Right lobe of liver (tissue), 6 donors: ENCODE measurements at regions not wholly inside any gene's neighbourhood (a gene's known extent, or its start where the extent isn't known, plus 50 kb on each side); places are given as distances from the start of the nearest gene placed in this dataset.
A peak's percentile ranks its signal among the peaks of the same experiment; 100 is the strongest.

ENCODE experiments used
- ATAC-seq, 4 donors: fragments of 200-7000 bp; cut with Tn5 transposase; one replicate each; pipeline ENCODE4 v1.9.1; 2020; ENCODE audit warnings: mild to moderate bottlenecking in 4 of 4, moderate library complexity in 4 of 4
- DNase-seq, 3 donors: peaks; one replicate each; pipeline ENCODE4 v3.0.0-alpha.2; 2020
- H3K27ac ChIP-seq, 3 donors: fragments of 200-600 bp; one replicate each; pipeline ENCODE4 v1.8.0; 2022
- H3K27me3 ChIP-seq, 2 donors: fragments of 200-600 bp; one replicate each; pipeline ENCODE4 v1.8.0; 2022
- H3K36me3 ChIP-seq, 4 donors: fragments of 200-600 bp; sonication (generic) in 1 of 4; one replicate each; pipeline versions ENCODE4 v1.5.1 to v1.8.0; 2017 to 2022; ENCODE audit warnings: control low read depth in 1 of 4
- H3K4me1 ChIP-seq, 4 donors: fragments of 200-600 bp; sonication (generic) in 1 of 4; one replicate each; pipeline versions ENCODE4 v1.5.1 to v1.8.0; 2017 to 2022; ENCODE audit warnings: control low read depth in 1 of 4
- H3K4me3 ChIP-seq, 3 donors: fragments of 200-600 bp; one replicate each; pipeline ENCODE4 v1.8.0; 2022
- H3K9me3 ChIP-seq, 4 donors: fragments of 200-600 bp; sonication (generic) in 1 of 4; one replicate each; pipeline versions ENCODE4 v1.5.1 to v1.8.0; 2017 to 2022; ENCODE audit warnings: control low read depth in 1 of 4
- POLR2A ChIP-seq: fragments of 450-650 bp; IDR thresholded peaks from one replicate; pipeline ENCODE4 v1.6.1; 2017; ENCODE audit warnings: antibody characterized with exemption, mild to moderate bottlenecking
- WGBS: methylation state at CpG from one replicate; pipeline ENCODE4 v1.1.6; 2018; ENCODE audit warnings: low coverage, low lambda C conversion rate; ENCODE audit not compliant: insufficient coverage; ENCODE audit errors: missing lambda C conversion rate; 5-methylcytosine and 5-hydroxymethylcytosine counted together
- intact Hi-C, 2 donors: fragments of 100-400 bp; cut with DNase I; formaldehyde crosslinking; loops; one replicate each; pipeline versions ENCODE4 v1.11.2 to v1.14.1; 2022
- TF ChIP-seq, protein P1 (sequence below), 4 donors: fragments of 200-600 bp in 3 of 4; fragments of 450-650 bp in 1 of 4; IDR thresholded peaks; one replicate each; pipeline versions ENCODE4 v1.5.1 to v1.8.0; 2016 to 2022; ENCODE audit warnings: antibody characterized with exemption in 4 of 4, mild to moderate bottlenecking in 2 of 4
- donor health status: DM: no; HTN: yes; CAD: no.
- donor health status: DM: no; HTN: no; CAD: no.
- donor health status: DM: no; HTN: no; CAD: no.
- donor health status: DM: no; HTN: yes; CAD: no.
- donor health status: DM: no; HTN: yes; CAD: no.

DNA sequence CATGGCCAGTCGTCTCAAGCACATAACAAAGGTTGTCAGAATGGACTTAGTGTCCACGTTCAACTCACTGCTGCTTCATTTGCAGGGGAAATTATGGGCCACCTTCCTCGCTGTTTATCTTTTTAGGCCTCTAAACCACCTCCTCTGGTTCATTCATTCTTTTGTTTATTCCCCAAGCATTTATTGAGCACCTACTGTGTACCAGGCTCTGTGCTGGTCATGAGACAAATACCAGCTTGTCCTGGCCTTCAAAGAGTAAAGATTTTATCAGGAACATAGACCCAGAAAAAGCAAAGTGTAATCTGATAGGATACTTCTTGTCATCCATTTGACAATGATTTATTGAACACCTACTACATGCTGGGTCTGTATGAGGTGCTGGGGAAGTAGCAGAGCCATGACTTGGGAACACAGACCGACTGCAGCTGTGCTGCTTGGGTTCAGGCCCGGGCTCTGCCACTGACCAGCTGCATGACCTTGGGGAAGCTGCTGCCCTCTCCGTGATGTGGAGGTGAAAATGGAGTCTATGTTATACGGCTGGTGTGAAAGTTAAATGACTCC is 63.4 kb upstream of the SLC6A6 start:
- Histone ChIP-seq H3K4me3 (no peak overlapping the region), H3K27me3 (no peaks in the 10 kb centered on the region), H3K9me3 (no peaks in the 10 kb centered on the region), H3K36me3 (no peaks in the 10 kb centered on the region), H3K4me1 (peaks cover 0 to 12% (median 3%) of the 10 kb centered on the region in 4 donors), H3K27ac (no peak overlapping the region)
- ATAC-seq = no peak
- 85% methylated on average over 4 of the region's 7 CpGs for WGBS
- intact Hi-C loops = no loop called here
- no peak for DNase-seq
- TF ChIP-seq, protein P1, sequence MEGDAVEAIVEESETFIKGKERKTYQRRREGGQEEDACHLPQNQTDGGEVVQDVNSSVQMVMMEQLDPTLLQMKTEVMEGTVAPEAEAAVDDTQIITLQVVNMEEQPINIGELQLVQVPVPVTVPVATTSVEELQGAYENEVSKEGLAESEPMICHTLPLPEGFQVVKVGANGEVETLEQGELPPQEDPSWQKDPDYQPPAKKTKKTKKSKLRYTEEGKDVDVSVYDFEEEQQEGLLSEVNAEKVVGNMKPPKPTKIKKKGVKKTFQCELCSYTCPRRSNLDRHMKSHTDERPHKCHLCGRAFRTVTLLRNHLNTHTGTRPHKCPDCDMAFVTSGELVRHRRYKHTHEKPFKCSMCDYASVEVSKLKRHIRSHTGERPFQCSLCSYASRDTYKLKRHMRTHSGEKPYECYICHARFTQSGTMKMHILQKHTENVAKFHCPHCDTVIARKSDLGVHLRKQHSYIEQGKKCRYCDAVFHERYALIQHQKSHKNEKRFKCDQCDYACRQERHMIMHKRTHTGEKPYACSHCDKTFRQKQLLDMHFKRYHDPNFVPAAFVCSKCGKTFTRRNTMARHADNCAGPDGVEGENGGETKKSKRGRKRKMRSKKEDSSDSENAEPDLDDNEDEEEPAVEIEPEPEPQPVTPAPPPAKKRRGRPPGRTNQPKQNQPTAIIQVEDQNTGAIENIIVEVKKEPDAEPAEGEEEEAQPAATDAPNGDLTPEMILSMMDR (IDR thresholded peaks at IDR 0.05) = no peak
- TF ChIP-seq POLR2A = no peak

DNA sequence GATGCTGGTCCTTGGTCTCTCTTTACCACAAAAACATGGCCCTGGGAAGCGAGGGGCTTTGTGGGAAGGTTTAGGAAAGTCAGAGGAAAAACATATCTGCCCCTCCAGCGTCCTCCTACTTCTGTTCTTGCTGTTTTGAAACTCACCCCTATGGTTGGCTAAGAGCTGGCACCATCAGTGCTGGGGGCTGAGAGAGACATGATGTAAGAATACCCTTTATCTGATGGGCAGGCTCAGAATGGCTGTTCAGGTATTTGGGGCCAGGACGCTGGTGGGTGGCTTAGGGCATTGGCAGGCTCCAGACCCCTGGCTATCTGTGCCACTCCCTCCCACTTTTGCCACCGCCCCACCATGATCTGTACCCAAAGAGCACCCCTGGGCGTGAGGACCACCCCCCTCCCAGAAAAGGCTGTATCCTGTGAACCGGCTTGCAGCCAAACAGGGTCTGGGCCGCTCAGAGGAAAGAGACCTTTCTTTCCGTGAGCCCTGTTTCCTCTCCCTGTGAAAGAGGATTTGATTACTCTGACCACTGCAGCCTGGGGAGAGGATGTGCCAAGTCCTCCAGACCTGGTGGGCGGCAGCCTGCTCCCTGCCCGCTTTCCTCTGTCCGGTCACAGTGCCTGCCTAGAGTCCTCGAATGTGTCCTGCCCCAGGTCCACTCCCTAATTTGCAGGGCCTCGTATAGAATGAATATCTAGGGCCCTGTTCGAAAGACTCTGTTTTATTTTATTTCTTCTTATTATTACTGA is 61.3 kb upstream of the SLC6A6 start:
- Histone ChIP-seq H3K27me3 (no peaks in the 10 kb centered on the region), H3K27ac (no peak overlapping the region), H3K4me3 (no peak overlapping the region), H3K4me1 (peaks cover 0 to 9% (median 3%) of the 10 kb centered on the region in 4 donors), H3K36me3 (no peaks in the 10 kb centered on the region), H3K9me3 (no peaks in the 10 kb centered on the region)
- TF ChIP-seq, protein P1 (IDR thresholded peaks at IDR 0.05) = no peak
- TF ChIP-seq POLR2A = no peak
- ATAC-seq (peak; percentile 17 to 65 (median 64)), DNase-seq (no peak)
- intact Hi-C loops = no loop called here
- 23% methylated on average over 12 of the region's 14 CpGs for WGBS

DNA sequence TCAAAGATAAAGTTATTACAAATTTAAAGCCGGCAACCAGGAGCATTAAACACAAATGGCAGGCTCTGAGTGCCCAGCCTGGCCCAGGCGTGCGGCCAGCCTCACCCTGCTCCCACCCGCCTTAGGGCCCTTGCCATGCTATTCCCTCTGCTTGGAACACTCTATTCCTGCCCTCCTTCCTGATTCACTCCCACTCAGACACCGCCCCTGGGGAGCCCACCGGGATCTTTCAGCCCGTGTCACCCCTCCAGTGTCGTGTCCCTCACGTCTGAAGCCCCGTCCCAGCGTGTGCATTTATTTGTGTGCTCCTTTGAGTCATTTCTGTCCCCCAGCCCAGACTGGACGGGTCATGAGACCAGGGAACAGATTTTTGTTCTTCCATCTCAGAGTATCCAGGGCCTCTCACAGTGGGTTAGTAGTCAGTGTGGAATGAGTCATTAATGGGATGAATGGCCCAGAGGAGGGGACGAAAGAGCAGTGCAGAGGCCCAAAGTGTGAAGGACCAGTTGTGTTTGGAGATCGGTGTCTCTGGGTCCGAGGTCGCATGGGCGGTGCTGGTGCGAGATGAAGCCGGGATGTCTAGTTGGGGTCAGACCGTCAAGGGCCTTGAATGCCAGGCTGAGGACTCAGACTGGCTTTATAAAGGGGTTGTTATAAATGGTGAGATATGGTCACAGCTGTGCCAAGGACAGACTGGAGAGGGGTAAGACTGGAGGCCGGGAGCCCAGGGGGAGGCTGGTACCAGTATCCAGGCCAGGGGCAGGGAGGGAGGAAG is 58.9 kb upstream of the SLC6A6 start:
- no peak for TF ChIP-seq POLR2A
- TF ChIP-seq, protein P1 (IDR thresholded peaks at IDR 0.05) = no peak
- Histone ChIP-seq H3K9me3 (no peaks in the 10 kb centered on the region), H3K36me3 (no peaks in the 10 kb centered on the region), H3K27me3 (no peaks in the 10 kb centered on the region), H3K4me3 (no peak overlapping the region), H3K27ac (no peak overlapping the region), H3K4me1 (no peaks in the 10 kb centered on the region)
- no peak for ATAC-seq
- no peak for DNase-seq
- intact Hi-C loops = no loop called here
- WGBS = 93% methylated on average over 12 of the region's 21 CpGs

DNA sequence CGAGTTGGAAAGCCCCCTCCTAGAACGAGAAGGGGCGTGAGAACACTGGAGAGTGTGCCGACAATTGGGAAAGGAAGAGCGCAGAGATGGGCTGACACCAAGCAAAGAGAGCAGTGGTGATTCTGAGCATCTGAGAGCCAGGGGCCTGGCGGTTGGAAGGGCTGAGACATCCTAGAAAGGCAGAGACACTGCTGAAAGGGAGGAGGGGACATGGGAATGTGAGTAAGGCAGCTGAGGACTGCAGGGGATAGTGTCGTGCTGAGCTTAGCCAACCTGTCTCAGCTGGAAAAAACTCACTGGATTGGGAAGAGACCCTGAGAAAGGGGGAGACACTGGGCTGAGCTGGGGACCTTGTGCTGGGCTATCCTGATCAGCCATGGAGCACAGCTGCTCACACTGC is 58.1 kb upstream of the SLC6A6 start:
- no peaks in the 10 kb centered on the region for H3K4me1 ChIP-seq
- no peak overlapping the region for H3K4me3 ChIP-seq
- no peaks in the 10 kb centered on the region for H3K9me3 ChIP-seq
- WGBS = 82% methylated on average over 5 of the region's 7 CpGs
- no peaks in the 10 kb centered on the region for H3K36me3 ChIP-seq
- intact Hi-C loops = no loop called here
- H3K27me3 ChIP-seq = no peaks in the 10 kb centered on the region
- DNase-seq = no peak
- ATAC-seq = no peak
- H3K27ac ChIP-seq = no peak overlapping the region
- TF ChIP-seq, protein P1 (IDR thresholded peaks at IDR 0.05) = no peak
- no peak for TF ChIP-seq POLR2A
